H1 (cell line): ENCODE measurements at regions not wholly inside any gene's neighbourhood (a gene's known extent, or its start where the extent isn't known, plus 50 kb on each side); places are given as distances from the start of the nearest gene placed in this dataset.

Experiments
- CTCF ChIA-PET: fragments of 300-600 bp; sonication (Branson Sonifier 250); formaldehyde crosslinking; loops from one replicate; lab custom pipeline; 2021; ENCODE audit not compliant: partially characterized antibody; lab: Charles Lee
- POLR2A ChIA-PET: fragments of 300-600 bp; sonication (Branson Sonifier 250); formaldehyde crosslinking; loops from one replicate; lab custom pipeline; 2021; ENCODE audit warnings: inconsistent platforms; ENCODE audit not compliant: partially characterized antibody; lab: Charles Lee
- DNase-seq, 2 experiments: peaks; one replicate each; pipeline versions ENCODE4 v3.0.0 to v3.0.0-alpha.2; 2010 to 2022; ENCODE audit warnings: low spot score in 2 of 2, low read depth in 1 of 2, mixed read lengths in 1 of 2
- FAIRE-seq: peaks from 2 replicates; lab custom pipeline; 2011; peaks lifted over from hg19 to GRCh38; lab: Jason Lieb, UNC
- H2AFZ ChIP-seq: 2 replicates; pipeline ENCODE4 v1.8.1; 2012; ENCODE audit warnings: low read length, inconsistent platforms
- H2AK5ac ChIP-seq: 2 replicates; pipeline ENCODE4 v1.6.1; 2013; ENCODE audit warnings: low read depth, low read length
- H2BK120ac ChIP-seq: replicated peaks from 2 replicates; pipeline ENCODE3; 2013; ENCODE audit warnings: low read depth, low read length, inconsistent platforms
- H2BK12ac ChIP-seq: 2 replicates; pipeline ENCODE4 v1.6.1; 2013; ENCODE audit warnings: low read depth, low read length
- H2BK15ac ChIP-seq: 2 replicates; pipeline ENCODE4 v1.6.1; 2013; ENCODE audit warnings: low read length
- H2BK20ac ChIP-seq: 2 replicates; pipeline ENCODE4 v1.6.1; 2013; ENCODE audit warnings: low read length
- H2BK5ac ChIP-seq: 2 replicates; pipeline ENCODE4 v1.6.1; 2013; ENCODE audit warnings: low read depth, low read length
- H3K14ac ChIP-seq: 2 replicates; pipeline ENCODE4 v1.6.1; 2013; ENCODE audit warnings: inconsistent platforms; ENCODE audit not compliant: insufficient read length
- H3K18ac ChIP-seq: 2 replicates; pipeline ENCODE4 v1.6.1; 2013; ENCODE audit warnings: low read length; ENCODE audit errors: extremely low read depth
- H3K23ac ChIP-seq: 2 replicates; pipeline ENCODE4 v1.6.1; 2013; ENCODE audit warnings: inconsistent platforms; ENCODE audit not compliant: insufficient read length
- H3K23me2 ChIP-seq: 2 replicates; pipeline ENCODE4 v1.6.1; 2013; ENCODE audit warnings: low read depth, low read length
- H3K27ac ChIP-seq: 2 replicates; pipeline ENCODE4 v1.6.1; 2011; ENCODE audit warnings: low read depth, low read length, inconsistent platforms
- H3K27me3 ChIP-seq, 4 experiments: replicated peaks in 1 of 4; 1 replicate in 1 of 4; 2 replicates in 3 of 4; pipeline versions ENCODE4 v1.6.1 to v1.8.1; 2011 to 2013; ENCODE audit warnings: low read length in 3 of 4, mild to moderate bottlenecking in 3 of 4, inconsistent platforms in 2 of 4, mixed read lengths in 2 of 4, moderate library complexity in 1 of 4; ENCODE audit not compliant: control insufficient read depth in 3 of 4, insufficient read depth in 3 of 4; ENCODE audit errors: extremely low read depth in 1 of 4
- H3K36me3 ChIP-seq, 4 experiments: 2 replicates each; pipeline versions ENCODE4 v1.6.1 to v1.8.1; 2011 to 2013; ENCODE audit warnings: mild to moderate bottlenecking in 4 of 4, low read length in 3 of 4, moderate library complexity in 2 of 4, control low read depth in 1 of 4, inconsistent platforms in 1 of 4; ENCODE audit not compliant: insufficient read depth in 4 of 4, control insufficient read depth in 2 of 4
- H3K4ac ChIP-seq: replicated peaks from 2 replicates; pipeline ENCODE3; 2013; ENCODE audit warnings: low read length, low read depth, mixed read lengths, inconsistent platforms; ENCODE audit not compliant: insufficient read length
- H3K4me1 ChIP-seq, 4 experiments: replicated peaks in 1 of 4; 1 replicate in 1 of 4; 2 replicates in 3 of 4; pipeline versions ENCODE4 v1.6.1 to v1.8.1; 2011 to 2013; ENCODE audit warnings: low read length in 3 of 4, inconsistent platforms in 2 of 4, mixed read lengths in 1 of 4; ENCODE audit not compliant: insufficient read depth in 4 of 4, control insufficient read depth in 3 of 4
- H3K4me2 ChIP-seq, 2 experiments: 2 replicates each; pipeline versions ENCODE4 v1.6.1 to v1.8.1; 2011 to 2013; ENCODE audit warnings: low read depth in 2 of 2, low read length in 2 of 2, control low read depth in 1 of 2, inconsistent platforms in 1 of 2, mild to moderate bottlenecking in 1 of 2; ENCODE audit not compliant: insufficient read depth in 1 of 2
- H3K4me3 ChIP-seq, 4 experiments: fragments of 200-600, 300-600 bp in 1 of 4; sonication (generic), shearing (Covaris generic), sonication (Bioruptor Twin) in 1 of 4; 2 replicates each; pipeline versions ENCODE4 v1.5.1 to v1.8.1; 2011 to 2016; ENCODE audit warnings: low read length in 4 of 4, low read depth in 3 of 4, control low read depth in 2 of 4, inconsistent platforms in 2 of 4, mild to moderate bottlenecking in 2 of 4, mixed read lengths in 1 of 4, moderate library complexity in 1 of 4; ENCODE audit not compliant: insufficient read depth in 2 of 4; ENCODE audit errors: extremely low read depth in 1 of 4
- H3K56ac ChIP-seq: replicated peaks from 2 replicates; pipeline ENCODE3; 2013; ENCODE audit warnings: low read depth, mild to moderate bottlenecking, mixed read lengths, low read length, inconsistent platforms; ENCODE audit not compliant: insufficient read length
- H3K79me1 ChIP-seq: 2 replicates; pipeline ENCODE4 v1.6.1; 2013; ENCODE audit warnings: low read depth, low read length, control low read depth
- H3K79me2 ChIP-seq, 2 experiments: 2 replicates each; pipeline versions ENCODE4 v1.6.1 to v1.8.1; 2012 to 2013; ENCODE audit warnings: low read length in 2 of 2, mild to moderate bottlenecking in 2 of 2, inconsistent platforms in 1 of 2; ENCODE audit not compliant: insufficient read depth in 2 of 2, control insufficient read depth in 1 of 2
- H3K9ac ChIP-seq, 4 experiments: replicated peaks in 1 of 4; 1 replicate in 1 of 4; 2 replicates in 3 of 4; pipeline versions ENCODE4 v1.6.1 to v1.8.1; 2011 to 2013; ENCODE audit warnings: low read depth in 3 of 4, low read length in 3 of 4, control low read depth in 2 of 4, mild to moderate bottlenecking in 2 of 4, moderate library complexity in 2 of 4, inconsistent platforms in 1 of 4; ENCODE audit errors: extremely low read depth in 1 of 4
- H3K9me3 ChIP-seq, 2 experiments: 2 replicates each; pipeline versions ENCODE4 v1.6.1 to v1.8.1; 2012 to 2013; ENCODE audit warnings: mild to moderate bottlenecking in 2 of 2, moderate library complexity in 2 of 2, control low read depth in 1 of 2, inconsistent platforms in 1 of 2, low read depth in 1 of 2, low read length in 1 of 2, mixed read lengths in 1 of 2; ENCODE audit not compliant: insufficient read depth in 2 of 2
- H4K20me1 ChIP-seq, 2 experiments: replicated peaks in 1 of 2; 2 replicates each; pipeline versions ENCODE3 to v1.8.1; 2011 to 2013; ENCODE audit warnings: inconsistent platforms in 2 of 2, low read length in 2 of 2, mild to moderate bottlenecking in 1 of 2; ENCODE audit not compliant: insufficient read depth in 2 of 2, control insufficient read depth in 1 of 2
- H4K5ac ChIP-seq: 2 replicates; pipeline ENCODE4 v1.6.1; 2013; ENCODE audit warnings: low read length, low read depth, mixed read lengths, inconsistent platforms; ENCODE audit not compliant: insufficient read length
- H4K8ac ChIP-seq: 2 replicates; pipeline ENCODE4 v1.8.0; 2013; ENCODE audit warnings: mild to moderate bottlenecking, moderate library complexity, low read length, inconsistent platforms; ENCODE audit not compliant: insufficient read depth; ENCODE audit errors: extremely low read depth
- H4K91ac ChIP-seq: replicated peaks from 2 replicates; pipeline ENCODE3; 2013; ENCODE audit warnings: low read length, mixed read lengths, inconsistent platforms; ENCODE audit not compliant: insufficient read length
- FOSL1 ChIP-seq: IDR thresholded peaks from 2 replicates; pipeline ENCODE4 v1.6.1; 2011; ENCODE audit warnings: mild to moderate bottlenecking, low read depth, low read length, moderate library complexity; ENCODE audit not compliant: insufficient read depth
- POLR2A ChIP-seq, 2 experiments: IDR thresholded peaks; 1 replicate in 1 of 2; 2 replicates in 1 of 2; pipeline ENCODE4 v1.6.1; 2011; ENCODE audit warnings: low read depth in 2 of 2, low read length in 2 of 2, mild to moderate bottlenecking in 2 of 2; ENCODE audit errors: control extremely low read depth in 1 of 2
- RXRA ChIP-seq: IDR thresholded peaks from 2 replicates; pipeline ENCODE4 v1.6.1; 2011; ENCODE audit warnings: low read depth, mild to moderate bottlenecking, low read length, moderate library complexity; ENCODE audit not compliant: insufficient read depth
- SUZ12 ChIP-seq: fragments of 200-600 bp; sonication (generic); IDR thresholded peaks from 2 replicates; pipeline ENCODE4 v1.6.1; 2012; ENCODE audit warnings: mild to moderate bottlenecking, inconsistent platforms, low read length, moderate library complexity, mixed read lengths
- WGBS, 2 experiments: shearing (Covaris generic) in 1 of 2; methylation state at CpG; one replicate each; pipeline versions ENCODE4 v1.1.6 to v1.1.7; 2013 to 2015; ENCODE audit warnings: low lambda C conversion rate in 2 of 2, mixed read lengths in 2 of 2, inconsistent platforms in 1 of 2, low coverage in 1 of 2, missing lambda C conversion rate in 1 of 2; ENCODE audit not compliant: insufficient replicate concordance in 2 of 2, insufficient coverage in 1 of 2, insufficient read length in 1 of 2; ENCODE audit errors: extremely low coverage in 1 of 2, missing lambda C conversion rate in 1 of 2; 5-methylcytosine and 5-hydroxymethylcytosine counted together
- TF ChIP-seq, protein P1 (sequence below), 3 experiments: IDR thresholded peaks; 1 replicate in 2 of 3; 2 replicates in 1 of 3; pipeline versions ENCODE4 v1.5.1 to v1.6.1; 2011; ENCODE audit warnings: low read length in 3 of 3, mild to moderate bottlenecking in 3 of 3, inconsistent platforms in 2 of 3, low read depth in 1 of 3, moderate library complexity in 1 of 3; ENCODE audit not compliant: insufficient read depth in 1 of 3; ENCODE audit errors: control extremely low read depth in 1 of 3
- TF ChIP-seq, protein P2 (sequence below): IDR thresholded peaks from 2 replicates; pipeline ENCODE4 v1.6.1; 2012; ENCODE audit warnings: inconsistent platforms
- TF ChIP-seq, protein P3 (sequence below): IDR thresholded peaks from 2 replicates; pipeline ENCODE4 v1.6.1; 2012; ENCODE audit warnings: inconsistent platforms

DNA sequence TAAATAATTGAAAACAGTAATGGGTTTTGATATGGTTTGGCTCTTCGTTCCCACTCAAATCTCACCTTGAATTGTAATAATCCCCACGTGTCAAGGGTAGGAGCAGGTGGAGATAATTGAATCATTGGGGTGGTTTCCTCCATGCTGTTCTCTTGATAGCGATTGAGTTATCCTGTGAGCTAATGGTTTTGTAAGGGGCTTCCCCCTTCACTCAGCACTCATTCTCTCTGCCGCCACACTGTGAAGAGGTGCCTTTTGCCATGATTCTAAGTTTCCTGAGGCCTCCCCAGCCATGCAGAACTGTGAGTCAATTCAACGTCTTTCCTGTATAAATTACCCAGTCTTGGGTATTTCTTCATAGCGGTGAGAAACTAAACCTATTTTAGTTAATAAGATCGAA is 551.7 kb upstream of the POT1 start:
- no peaks in the 10 kb centered on the region for H3K36me3 ChIP-seq
- no peak overlapping the region for H3K4me2 ChIP-seq
- H3K9ac ChIP-seq, result no peak overlapping the region
- no peak overlapping the region for H2BK20ac ChIP-seq
- ChIA-PET CTCF (interaction anchor here (0.6 to 0.8 kb wide), 2 partner anchors 10 to 602 kb away, joined by 3 to 5 read pairs; no protein-coding TSS in a partner anchor), POLR2A (no interaction called here)
- H3K18ac ChIP-seq, result no peak overlapping the region
- H2AK5ac ChIP-seq, result no peak overlapping the region
- DNase-seq (no peak), FAIRE-seq (no peak)
- H3K14ac ChIP-seq, result no peak overlapping the region
- H2AFZ ChIP-seq, result no peak overlapping the region
- H4K8ac ChIP-seq, result no peak overlapping the region
- H3K4me1 ChIP-seq, result no peaks in the 10 kb centered on the region
- no peak overlapping the region for H2BK12ac ChIP-seq
- no peak overlapping the region for H2BK5ac ChIP-seq
- H2BK15ac ChIP-seq, result no peak overlapping the region
- H3K27me3 ChIP-seq, result no peaks in the 10 kb centered on the region
- no peaks in the 10 kb centered on the region for H3K23me2 ChIP-seq
- no peak overlapping the region for H2BK120ac ChIP-seq
- H3K4ac ChIP-seq, result no peak overlapping the region
- H3K79me2 ChIP-seq, result no peaks in the 10 kb centered on the region
- WGBS, 2 experiments, result 92% methylated on average over 7 of the region's 7 CpGs; no CpG with 5 or more reads in 1 of the 2 experiments
- H3K27ac ChIP-seq, result no peak overlapping the region
- H3K4me3 ChIP-seq, result no peak overlapping the region
- H4K20me1 ChIP-seq, result no peaks in the 10 kb centered on the region
- H4K5ac ChIP-seq, result no peak overlapping the region
- H3K23ac ChIP-seq, result no peak overlapping the region
- H3K9me3 ChIP-seq, result no peaks in the 10 kb centered on the region
- H3K56ac ChIP-seq, result no peak overlapping the region
- H3K79me1 ChIP-seq, result no peaks in the 10 kb centered on the region
- H4K91ac ChIP-seq, result no peak overlapping the region
- TF ChIP-seq SUZ12 (no peak), RXRA (no peak), FOSL1 (no peak), POLR2A (IDR thresholded peaks at IDR 0.05; ENCODE audit: control extremely low read depth in 1 of 2, low read depth in 2 of 2, low read length in 2 of 2) (no peak)
- TF ChIP-seq, protein P1, sequence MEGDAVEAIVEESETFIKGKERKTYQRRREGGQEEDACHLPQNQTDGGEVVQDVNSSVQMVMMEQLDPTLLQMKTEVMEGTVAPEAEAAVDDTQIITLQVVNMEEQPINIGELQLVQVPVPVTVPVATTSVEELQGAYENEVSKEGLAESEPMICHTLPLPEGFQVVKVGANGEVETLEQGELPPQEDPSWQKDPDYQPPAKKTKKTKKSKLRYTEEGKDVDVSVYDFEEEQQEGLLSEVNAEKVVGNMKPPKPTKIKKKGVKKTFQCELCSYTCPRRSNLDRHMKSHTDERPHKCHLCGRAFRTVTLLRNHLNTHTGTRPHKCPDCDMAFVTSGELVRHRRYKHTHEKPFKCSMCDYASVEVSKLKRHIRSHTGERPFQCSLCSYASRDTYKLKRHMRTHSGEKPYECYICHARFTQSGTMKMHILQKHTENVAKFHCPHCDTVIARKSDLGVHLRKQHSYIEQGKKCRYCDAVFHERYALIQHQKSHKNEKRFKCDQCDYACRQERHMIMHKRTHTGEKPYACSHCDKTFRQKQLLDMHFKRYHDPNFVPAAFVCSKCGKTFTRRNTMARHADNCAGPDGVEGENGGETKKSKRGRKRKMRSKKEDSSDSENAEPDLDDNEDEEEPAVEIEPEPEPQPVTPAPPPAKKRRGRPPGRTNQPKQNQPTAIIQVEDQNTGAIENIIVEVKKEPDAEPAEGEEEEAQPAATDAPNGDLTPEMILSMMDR (IDR thresholded peaks at IDR 0.05; ENCODE audit: control extremely low read depth in 1 of 3, insufficient read depth in 1 of 3, low read depth in 1 of 3, low read length in 3 of 3), result no peak
- TF ChIP-seq, protein P2, sequence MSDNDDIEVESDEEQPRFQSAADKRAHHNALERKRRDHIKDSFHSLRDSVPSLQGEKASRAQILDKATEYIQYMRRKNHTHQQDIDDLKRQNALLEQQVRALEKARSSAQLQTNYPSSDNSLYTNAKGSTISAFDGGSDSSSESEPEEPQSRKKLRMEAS, result no peak
- TF ChIP-seq, protein P3, sequence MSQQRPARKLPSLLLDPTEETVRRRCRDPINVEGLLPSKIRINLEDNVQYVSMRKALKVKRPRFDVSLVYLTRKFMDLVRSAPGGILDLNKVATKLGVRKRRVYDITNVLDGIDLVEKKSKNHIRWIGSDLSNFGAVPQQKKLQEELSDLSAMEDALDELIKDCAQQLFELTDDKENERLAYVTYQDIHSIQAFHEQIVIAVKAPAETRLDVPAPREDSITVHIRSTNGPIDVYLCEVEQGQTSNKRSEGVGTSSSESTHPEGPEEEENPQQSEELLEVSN, result no peak
